ENCODE measurements at regions not wholly inside any gene's neighbourhood (a gene's known extent, or its start where the extent isn't known, plus 50 kb on each side); places are given as distances from the start of the nearest gene placed in this dataset.

DNA sequence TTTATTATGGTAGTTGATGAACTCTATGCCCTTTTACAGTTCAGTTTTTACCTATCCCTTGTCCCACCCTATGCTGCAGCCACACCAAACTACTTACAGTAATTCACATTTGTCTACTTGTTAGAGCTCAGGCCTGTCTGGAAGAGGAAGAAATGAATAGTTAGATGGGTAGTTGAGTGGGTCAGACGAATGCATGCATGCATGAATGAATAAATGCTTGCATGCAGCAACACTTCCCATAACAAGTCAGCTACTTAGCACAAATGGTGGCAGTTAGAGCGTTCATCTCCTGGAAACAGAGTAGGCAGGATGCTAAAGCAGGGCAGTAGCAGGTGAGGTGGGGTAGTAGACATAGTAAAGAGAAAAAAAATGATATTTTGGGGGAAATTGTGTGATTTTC, 322.3 kb downstream of the NDFIP2 start:
- FAIRE-seq, result no peak

DNA sequence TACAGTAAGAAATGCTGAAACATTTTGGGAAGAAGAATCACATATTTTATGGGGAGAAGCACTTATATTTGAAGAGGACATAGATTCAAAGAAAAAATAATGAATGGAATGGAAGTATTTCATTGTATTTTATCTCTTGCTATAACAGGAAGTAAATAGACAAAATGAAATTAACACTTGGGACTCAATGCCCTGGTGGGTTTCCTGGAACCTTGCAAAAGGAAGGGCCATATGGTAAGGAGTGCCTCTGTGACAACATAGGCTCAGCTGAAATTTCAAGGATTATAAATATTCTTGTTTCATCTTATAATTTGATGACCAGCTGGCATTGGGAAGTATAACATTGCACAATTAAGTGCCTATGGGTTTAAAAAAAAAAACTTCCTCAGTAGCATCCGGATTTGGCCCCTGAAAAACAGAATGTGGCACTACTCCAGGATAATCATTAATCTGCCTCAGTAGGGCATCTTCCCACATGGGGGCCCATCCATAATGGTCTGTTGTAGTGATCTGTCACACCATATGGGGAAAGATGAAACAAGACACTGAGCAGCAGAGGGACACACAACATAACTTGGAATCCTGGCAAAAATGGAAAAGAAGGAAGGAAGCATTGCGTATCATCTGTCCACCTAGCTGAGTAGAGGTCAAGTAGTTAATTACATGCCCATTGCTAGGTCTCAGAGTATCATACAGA, 321.6 kb downstream of the NDFIP2 start:
- no peak for FAIRE-seq

DNA sequence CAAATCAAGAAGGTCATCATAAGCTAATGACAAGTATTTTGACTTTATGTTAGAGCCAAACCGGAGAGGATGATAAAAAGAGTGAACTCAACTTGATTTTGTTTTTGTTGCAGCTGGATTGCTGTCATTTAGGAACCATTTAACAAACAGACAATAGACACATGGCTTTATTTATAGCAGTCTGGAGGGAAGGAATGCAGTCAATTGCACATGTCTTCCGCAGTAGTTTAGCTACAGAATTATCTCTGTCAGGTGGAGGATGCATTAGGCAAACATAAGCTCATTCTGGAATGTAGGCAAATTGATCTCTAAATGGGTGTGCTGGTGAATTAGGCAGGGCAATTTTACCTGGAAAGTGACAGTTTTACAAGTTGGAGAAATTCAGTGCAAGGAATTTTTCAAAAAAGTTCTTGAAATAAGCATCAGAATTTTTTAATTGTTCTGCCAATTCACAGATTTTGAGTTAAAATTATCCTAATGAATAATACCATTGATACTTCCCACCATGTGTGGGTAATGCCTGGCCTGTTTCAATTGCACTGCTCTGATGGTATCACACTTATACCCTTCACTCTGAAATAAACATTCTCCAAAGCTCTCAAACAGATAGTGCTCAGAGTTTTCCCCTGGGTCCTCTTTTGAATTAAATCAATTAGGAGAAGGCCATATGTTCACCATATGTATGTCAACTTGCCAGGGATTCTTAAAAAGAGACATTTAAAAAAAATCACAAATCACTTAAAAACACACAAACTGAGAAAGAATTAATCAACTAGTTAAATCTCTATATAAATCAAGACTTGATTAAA, 318.3 kb downstream of the NDFIP2 start:
- FAIRE-seq, result no peak

DNA sequence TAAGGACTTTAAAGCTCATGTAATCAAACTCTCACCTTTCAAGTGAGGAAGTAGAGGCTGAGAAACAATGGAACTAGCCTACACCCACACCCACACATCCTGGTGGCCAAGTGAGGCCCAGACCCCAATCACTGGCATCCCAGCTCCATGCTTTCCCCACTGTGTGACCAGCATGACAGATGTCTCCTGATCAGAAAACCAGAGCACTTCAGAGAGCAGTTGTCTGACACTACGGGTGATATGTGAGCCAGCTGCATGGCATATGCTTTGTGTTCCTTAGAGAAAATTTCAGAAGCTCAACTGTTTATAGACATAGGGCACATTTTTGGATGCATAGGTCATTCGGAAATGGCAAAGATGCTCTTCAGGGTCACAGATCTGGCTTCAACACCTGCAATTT, 315.2 kb downstream of the NDFIP2 start:
- no peak for FAIRE-seq

DNA sequence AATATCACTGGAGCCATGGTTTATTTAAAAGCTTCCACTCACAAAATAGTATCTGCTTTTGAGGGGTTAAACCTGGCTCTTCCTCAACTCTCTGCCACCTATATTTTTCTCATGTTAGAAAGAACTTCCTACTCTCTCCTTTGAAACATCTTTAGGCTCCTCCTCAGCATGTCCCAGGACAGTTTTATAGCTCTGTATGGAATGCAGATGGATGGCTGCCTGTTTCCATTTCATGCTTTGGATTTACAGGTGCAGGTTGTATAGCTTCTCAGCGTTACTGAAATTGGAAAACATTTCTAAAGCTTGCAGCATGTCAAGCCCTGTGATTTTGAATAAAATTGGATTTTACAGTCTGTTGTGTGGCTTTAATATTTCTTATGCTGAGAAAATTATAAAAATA, 314.0 kb downstream of the NDFIP2 start:
- FAIRE-seq, result no peak

DNA sequence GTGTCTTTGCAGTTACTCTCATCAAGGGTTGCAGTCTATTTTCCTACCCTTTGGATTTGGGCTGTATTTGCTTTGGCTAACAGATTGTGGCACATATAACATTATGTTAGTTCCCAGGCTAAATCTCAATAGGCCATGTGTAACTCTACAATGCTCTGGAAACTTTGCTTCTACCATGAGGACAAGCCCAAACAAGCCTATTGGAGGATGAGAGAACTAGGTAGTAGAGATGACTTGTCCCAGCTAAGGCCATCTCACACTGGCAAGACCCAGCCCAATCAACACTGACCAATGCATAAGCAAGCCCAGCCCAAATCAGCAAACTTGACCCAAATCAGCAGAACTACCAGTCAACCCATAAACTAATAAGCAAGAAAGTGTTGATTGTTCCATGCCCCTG, 311.8 kb downstream of the NDFIP2 start:
- no peak for FAIRE-seq

DNA sequence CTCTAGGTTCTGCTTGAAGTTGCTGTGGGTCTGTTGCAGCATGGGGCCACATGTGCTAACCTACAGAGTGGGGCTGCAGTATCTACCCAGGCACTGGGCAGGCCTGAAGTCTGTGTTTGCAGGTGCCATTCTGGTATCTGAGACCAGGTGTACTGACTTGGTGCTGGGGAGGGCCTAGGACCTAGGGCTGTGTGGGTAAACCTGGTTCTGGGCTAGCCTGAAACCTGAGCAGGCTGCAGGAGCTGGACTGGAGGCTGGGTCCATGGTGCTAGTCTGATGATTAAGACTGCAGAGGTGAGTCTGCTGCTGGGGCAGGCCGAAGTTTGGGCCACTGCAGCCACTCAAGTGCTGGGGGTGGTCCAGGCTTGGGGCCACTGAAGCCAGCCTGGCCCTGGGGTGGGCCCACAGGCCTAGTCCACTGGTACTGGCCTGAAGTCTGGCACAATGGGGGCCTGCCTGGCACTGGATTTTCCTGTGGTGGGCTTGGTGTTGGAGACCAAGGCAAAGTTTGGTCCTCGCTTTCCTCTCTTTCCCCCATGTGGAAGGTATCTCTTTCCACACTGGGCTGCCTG, 310.6 kb downstream of the NDFIP2 start:
- FAIRE-seq, result no peak

DNA sequence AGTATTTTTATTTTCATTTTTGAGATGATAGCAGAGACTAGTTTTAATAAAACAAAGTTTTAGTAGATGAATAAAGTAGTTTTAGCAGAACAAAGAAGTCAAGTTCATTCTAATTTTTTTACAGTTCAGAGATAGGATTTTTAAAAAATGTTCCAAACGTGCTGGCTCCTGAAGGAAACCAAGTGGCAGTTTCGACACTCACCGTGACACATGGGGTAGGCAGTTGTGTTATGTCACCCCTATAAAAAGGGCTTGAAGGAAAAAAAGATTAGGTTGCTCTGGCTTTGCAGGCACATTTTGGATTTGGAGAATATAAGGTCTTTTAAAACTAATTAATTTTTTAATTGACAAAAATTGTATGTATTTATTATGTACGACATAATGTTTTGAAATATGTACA, 305.2 kb downstream of the NDFIP2 start:
- FAIRE-seq, result no peak

DNA sequence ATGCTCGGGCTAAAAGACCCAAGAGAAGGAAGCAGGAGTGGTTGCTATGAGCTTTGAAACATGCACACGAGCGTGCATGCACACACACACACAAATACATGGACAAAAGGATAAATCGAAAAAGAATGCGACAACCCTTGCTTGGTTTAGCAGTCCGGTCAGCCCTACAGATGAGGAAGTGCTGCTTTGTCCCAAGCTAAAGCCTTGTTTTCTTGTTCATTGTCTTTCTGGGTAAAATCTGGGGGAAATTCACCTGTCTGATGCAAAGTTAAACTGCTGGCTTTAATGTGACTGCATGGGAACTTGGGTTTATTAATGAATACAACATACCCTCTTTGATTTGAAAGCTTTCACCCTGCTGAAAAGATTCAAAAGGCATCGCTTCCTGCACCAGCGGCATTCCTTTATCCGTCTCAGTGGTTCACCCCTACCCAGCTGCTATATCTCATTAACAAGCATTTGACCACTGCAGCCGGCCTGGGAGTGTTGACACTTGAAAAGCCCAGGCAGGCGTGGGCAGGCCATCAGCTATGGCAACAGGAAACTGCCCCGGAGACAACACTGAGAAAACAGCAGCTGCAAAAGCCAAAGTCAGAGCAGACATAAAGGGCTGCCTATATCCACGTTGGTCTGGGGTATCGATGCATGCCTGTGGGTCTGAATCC, 301.7 kb downstream of the NDFIP2 start:
- FAIRE-seq, result no peak

DNA sequence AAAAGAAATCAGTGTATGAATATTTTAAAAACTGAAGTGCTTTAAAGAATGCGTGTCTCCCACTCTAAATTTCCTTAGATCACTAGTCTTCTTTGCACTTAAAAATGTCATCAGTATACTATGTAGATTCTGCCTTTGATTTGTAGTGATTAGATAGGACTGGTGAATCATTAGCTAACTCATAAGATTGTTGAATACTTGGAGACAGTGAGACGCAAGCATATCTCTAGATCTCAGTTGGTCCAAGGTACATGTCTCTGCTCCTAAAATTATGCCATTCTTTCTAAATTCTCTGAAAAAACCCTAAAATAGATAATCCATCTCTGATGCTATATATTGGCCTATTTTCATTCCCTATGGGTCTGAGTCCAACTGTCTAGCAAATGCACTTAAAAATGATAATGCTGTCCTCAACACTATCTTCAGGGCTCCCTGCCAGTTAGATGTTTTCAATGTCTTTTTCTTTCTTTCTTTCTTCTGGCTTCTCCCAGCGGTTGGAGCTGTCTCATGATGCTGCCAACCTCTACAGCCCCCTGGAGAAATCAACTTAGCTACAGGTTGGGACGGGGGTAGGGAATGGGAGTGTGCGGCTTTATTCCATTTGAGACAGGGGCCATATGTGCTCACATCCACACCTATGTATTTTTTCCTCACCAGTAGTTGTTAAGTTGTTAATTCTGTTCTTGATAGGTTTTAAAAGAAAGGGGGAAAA, 301.0 kb downstream of the NDFIP2 start:
- no peak for FAIRE-seq

DNA sequence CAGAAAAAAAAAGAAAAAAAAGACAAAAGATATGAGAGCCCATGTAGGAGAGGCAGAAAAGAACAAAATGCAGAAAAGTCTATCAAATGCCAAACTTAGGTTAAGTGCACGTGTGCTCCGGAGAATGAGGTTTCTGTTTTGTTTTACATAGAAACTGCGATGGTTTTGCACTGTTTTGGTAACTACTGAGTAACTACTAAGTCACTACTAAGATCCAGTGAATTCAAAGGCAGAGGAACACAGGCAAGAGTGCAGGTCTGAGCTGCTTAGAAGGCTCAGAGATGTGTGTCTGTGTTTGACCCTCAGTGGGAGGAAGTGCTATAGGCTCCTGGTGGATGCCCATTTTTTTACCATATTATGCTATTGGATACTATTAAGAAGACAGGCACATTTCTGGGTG, 299.3 kb downstream of the NDFIP2 start:
- FAIRE-seq, result no peak

DNA sequence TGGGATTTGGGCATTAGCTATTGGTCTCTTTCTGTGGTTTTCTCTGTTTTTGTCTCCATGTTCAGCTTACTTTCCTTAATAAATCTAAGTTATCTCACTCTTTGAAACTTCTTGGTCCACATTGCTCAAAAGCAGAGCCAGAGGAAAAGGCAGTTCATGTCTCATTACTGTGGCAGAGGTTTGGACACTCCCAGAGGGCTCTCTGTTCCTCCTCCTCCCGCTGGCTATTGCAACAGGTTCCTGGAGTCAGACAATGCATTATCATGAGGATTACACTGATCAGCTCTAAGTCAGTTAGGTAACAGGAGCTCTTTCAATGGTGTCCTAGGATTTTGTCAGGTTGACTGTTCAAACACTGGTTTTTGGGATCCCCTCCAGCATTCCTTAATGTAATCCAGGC, 298.8 kb downstream of the NDFIP2 start:
- FAIRE-seq, result no peak

DNA sequence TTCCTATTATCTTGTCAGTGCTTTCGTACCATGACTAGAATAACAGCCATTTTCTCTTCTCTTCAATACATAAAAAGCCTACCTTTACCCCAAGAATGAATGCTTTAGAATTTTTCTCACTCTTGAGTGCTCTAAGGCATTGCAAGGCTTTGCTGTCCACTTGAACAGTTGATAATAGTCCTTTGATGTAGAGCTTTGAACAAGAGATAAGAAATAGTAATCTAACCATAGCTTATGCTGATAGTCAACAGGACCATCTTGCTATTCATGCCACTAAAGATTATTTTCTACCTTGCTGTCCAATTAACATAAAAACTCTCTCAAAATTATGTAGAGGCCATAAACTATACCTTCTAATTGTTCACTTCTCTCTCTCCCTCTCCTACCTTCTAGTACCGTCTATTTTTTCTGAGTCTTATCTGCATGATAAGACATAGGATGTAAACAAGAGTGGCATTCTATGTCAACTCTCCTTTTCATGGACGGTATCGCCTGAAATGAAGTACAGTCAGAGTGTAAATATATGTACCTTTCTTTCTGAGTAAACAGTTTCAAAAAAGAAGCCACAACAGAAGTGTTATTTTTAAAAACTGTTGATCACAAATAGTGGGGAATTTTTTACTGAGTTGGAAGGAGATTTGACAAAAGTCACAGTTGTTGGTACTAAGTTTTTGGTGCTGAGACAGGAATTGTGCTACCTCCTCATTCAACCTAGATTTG, 297.9 kb downstream of the NDFIP2 start:
- FAIRE-seq, result no peak

DNA sequence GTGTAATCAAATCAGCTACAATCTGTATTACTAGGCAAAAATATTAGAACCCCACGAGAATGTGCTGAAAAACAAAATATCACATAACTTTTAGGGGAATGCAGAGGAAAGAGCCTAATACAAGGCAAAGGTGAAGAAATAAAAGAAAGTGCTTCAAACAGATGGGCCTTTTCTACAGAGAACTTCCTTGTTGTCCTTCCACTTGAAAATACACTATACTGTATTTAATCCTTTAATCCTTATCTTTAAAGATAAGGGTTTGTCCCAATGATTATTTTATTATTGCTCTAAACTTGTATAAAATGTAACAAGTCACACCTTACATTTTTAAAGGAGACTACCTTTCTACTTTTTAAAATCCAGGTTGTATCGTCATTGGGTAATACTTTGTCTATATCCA, 296.5 kb downstream of the NDFIP2 start:
- FAIRE-seq, result no peak

DNA sequence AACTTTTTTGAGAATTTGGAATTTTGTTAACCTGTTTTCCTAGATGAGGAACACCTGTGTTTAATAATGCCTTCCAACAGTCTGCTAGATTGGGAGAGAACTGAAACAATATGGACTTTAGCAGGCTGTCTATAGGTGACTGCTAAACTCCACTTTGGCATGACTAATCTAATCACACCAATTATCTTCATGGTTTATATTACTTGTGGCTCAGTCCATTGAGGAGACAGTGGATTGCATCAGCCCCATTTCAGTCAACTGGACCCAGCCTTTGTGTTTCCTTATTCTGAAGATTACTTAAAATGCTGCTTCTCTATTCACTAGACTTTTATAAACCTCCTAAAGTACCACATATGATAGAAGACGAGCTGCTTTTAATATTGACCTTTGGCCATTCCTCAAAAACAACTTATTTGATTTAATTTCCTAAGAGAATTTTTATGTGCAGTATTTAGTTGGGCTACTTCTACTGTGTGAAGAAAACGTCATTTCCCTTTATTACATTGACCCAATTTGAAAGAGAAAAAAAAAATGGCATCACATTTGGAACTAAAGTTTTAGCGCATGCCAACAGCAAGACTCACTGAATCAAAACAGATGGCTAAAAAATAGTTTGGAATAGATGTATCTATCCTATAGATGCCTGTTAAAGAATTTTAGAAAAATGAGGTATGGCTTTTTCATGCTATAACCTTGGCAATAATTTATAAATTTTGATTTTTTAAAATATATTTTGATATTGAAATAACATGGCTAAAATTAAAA, 295.8 kb downstream of the NDFIP2 start:
- peak; percentile 11 for FAIRE-seq

DNA sequence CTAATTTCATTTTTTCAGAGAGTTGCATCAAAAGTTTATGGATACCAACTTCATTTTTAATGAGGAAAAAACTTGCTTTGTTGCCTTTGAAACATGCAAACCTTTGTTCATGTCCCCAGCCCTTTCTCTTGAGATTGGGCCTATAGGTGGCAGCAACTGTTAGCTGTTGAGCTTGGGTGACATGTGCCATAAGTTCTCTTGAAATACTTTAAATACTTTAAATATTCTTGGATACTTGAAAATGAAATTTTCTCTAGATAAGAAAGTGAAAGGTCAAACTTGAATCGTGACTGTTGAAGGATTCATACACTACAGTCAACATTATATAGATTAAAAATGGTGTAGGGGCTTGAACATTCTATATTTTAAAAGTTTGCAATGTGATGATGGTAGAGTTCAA, 294.9 kb downstream of the NDFIP2 start:
- peak; percentile 97 for FAIRE-seq

DNA sequence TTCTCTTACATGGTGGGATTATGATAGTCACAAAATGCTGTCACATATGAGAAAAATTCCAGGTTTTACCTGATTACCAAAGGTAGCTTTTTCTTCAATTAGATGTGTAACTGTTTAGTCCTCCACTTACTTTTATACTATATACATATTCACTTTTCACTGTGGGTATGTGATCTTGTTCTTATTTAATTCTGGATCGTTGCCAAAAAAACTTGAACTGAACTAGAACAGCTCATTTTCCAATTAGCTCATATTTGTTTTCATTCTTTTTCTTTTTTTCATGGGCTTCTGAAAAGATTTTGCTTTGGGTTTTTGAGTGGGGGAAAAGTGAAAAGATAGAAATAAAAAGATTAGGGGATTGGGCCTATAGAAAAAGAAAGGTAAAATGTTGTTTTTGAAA, 291.9 kb downstream of the NDFIP2 start:
- FAIRE-seq, result no peak

DNA sequence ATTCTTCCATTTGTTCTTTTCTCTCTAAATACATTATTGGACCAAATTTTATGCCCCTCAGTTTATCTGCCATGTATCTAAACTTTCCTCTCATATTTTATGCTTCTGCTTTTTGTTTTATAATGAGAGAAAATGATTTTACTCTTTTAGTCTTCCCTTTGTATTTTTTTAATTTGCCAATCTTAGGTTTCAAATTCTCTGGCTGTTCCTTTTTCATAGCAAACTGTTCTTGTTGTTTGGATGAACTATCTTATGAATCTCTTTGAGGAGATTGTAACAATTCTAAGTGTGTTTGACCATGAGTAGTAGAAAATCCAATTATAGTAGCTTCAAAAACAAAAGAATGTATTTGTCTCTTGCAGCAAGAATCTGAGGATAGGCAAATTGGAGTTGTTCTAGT, 290.5 kb downstream of the NDFIP2 start:
- no peak for FAIRE-seq

DNA sequence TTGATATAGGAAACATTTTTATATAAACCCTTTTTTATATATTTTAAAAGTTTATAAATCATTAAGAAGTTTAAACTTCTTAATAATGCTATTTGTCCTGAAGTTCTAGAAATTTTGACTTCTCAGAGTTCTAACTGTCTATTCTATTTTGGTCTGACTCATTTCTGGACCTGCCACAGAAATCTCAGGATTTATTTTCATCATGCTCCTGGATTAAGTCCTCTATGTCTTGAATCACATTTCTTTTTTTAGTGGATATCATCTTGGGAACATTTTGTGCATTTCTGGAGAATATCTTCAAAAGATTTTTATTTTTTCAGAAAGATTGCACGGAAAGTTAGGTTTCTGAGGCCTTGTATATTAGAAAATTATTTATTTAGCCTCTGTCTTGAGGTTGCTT, 289.1 kb downstream of the NDFIP2 start:
- no peak for FAIRE-seq

DNA sequence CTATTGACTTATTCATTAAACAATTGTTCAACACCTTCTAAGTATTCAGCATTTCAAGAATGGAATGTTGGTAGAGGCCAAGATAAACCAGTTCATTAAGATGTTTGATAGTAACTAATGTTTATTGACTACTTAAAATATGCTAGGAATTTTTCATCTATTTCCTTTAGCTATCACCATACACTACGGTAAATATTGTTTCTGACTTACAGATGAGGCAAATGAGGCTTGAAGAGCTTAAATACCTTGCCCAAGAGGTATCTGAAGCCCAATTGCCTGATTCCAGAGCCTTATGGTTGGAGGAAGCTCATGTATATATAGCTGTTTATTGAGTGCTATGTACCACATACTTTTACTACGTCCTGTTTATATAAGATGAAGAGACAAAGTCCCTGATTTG, 286.2 kb downstream of the NDFIP2 start:
- no peak for FAIRE-seq

DNA sequence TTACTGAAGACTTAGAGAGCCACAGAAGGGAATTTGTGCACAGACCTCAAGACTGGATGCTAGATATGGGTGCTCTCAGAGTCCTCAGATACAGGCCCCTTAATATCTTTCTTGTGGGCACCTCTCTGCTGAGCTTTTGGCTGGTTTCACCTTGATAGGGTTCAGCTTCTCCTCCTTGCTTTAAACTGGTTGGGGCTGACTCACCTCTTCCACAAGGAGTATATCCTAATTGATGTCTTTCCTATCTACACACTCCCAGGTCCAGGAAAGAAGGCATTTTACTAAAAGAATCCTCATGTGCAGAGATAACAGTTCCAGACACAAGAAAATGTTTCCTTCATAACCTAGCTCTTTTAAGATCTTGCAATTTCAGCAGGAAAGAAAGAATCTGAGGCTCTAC, 284.4 kb downstream of the NDFIP2 start:
- FAIRE-seq, result no peak

Measured in TTC549 (cell line).